Tibial nerve (tissue), 4 donors: ENCODE measurements at regions not wholly inside any gene's neighbourhood (a gene's known extent, or its start where the extent isn't known, plus 50 kb on each side); places are given as distances from the start of the nearest gene placed in this dataset.

Experiments used
- DNase-seq, 2 donors: peaks; one replicate each; pipeline ENCODE4 v3.0.0-alpha.2; 2019; ENCODE audit warnings: low spot score in 2 of 2
- H3K27ac ChIP-seq, 4 donors: fragments of 200-600 bp; sonication (generic) in 3 of 4; one replicate each; pipeline ENCODE4 v1.5.1; 2017 to 2019; ENCODE audit warnings: mild to moderate bottlenecking in 1 of 4
- H3K27me3 ChIP-seq, 2 donors: fragments of 200-600 bp; sonication (generic) in 1 of 2; one replicate each; pipeline versions ENCODE4 v1.5.1 to v1.6.0; 2017 to 2019
- H3K36me3 ChIP-seq, 3 donors: fragments of 200-600 bp; sonication (generic); one replicate each; pipeline ENCODE4 v1.5.1; 2018 to 2019
- H3K4me1 ChIP-seq, 4 donors: fragments of 200-600 bp; sonication (generic) in 3 of 4; one replicate each; pipeline ENCODE4 v1.5.1; 2017 to 2019
- H3K4me3 ChIP-seq, 4 donors: fragments of 200-600 bp; sonication (generic) in 3 of 4; one replicate each; pipeline ENCODE4 v1.5.1; 2017 to 2019; ENCODE audit warnings: mild to moderate bottlenecking in 1 of 4, moderate library complexity in 1 of 4
- H3K9me3 ChIP-seq, 4 donors: fragments of 200-600 bp; sonication (generic) in 3 of 4; one replicate each; pipeline ENCODE4 v1.5.1; 2017 to 2019
- CTCF ChIP-seq, 5 experiments: fragments of 200-600 bp in 3 of 5; fragments of 450-650 bp in 2 of 5; sonication (generic) in 3 of 5; IDR thresholded peaks; one replicate each; pipeline ENCODE4 v1.5.1; 2016 to 2019; ENCODE audit warnings: antibody characterized with exemption in 5 of 5, mild to moderate bottlenecking in 3 of 5, moderate library complexity in 2 of 5
- EP300 ChIP-seq, 2 donors: sonication (generic); formaldehyde crosslinking; IDR thresholded peaks; one replicate each; pipeline ENCODE4 v1.6.1; 2017; ENCODE audit warnings: antibody characterized with exemption in 2 of 2, mild to moderate bottlenecking in 1 of 2
- POLR2A ChIP-seq, 2 donors: fragments of 450-650 bp; IDR thresholded peaks; one replicate each; pipeline ENCODE4 v1.6.1; 2017; ENCODE audit warnings: antibody characterized with exemption in 2 of 2, mild to moderate bottlenecking in 2 of 2, moderate library complexity in 2 of 2
- WGBS, 2 donors: methylation state at CpG; one replicate each; pipeline ENCODE4 v1.1.5; 2018; 5-methylcytosine and 5-hydroxymethylcytosine counted together

GRCh38 chr2:144084114-144084661 lies 435.7 kb downstream of the ZEB2 start:
- H3K4me3 ChIP-seq: no peak overlapping the region
- no peak for DNase-seq
- peaks cover 0 to 3% (median 0%) of the 10 kb centered on the region in 4 donors for H3K9me3 ChIP-seq
- TF ChIP-seq POLR2A (IDR thresholded peaks at IDR 0.05) (no peak), EP300 (IDR thresholded peaks at IDR 0.05) (no peak), CTCF (IDR thresholded peaks at IDR 0.05) (no peak)
- H3K4me1 ChIP-seq: peaks cover 0 to 16% (median 0%) of the 10 kb centered on the region in 4 donors
- H3K27ac ChIP-seq: peak overlapping the region in 1 of 4 donors; percentile 11
- H3K36me3 ChIP-seq: no peaks in the 10 kb centered on the region
- WGBS, 2 donors: 78 to 79% methylated on average over 2 of the region's 2 CpGs
- H3K27me3 ChIP-seq: no peaks in the 10 kb centered on the region

GRCh38 chr2:144083211-144083610 lies 436.7 kb downstream of the ZEB2 start:
- no peak for DNase-seq
- no peaks in the 10 kb centered on the region for H3K27me3 ChIP-seq
- 80 to 96% methylated on average over 1 of the region's 1 CpG for WGBS, 2 donors
- no peak for TF ChIP-seq POLR2A (IDR thresholded peaks at IDR 0.05)
- no peak for TF ChIP-seq EP300 (IDR thresholded peaks at IDR 0.05)
- no peak for TF ChIP-seq CTCF (IDR thresholded peaks at IDR 0.05)
- H3K27ac ChIP-seq: peak overlapping the region in 1 of 4 donors; percentile 25
- H3K4me1 ChIP-seq: peaks cover 0 to 25% (median 4%) of the 10 kb centered on the region in 4 donors
- H3K4me3 ChIP-seq: no peak overlapping the region
- H3K36me3 ChIP-seq: no peaks in the 10 kb centered on the region
- H3K9me3 ChIP-seq: no peaks in the 10 kb centered on the region

- TF ChIP-seq EP300 (IDR thresholded peaks at IDR 0.05): no peak
- TF ChIP-seq POLR2A (IDR thresholded peaks at IDR 0.05): no peak
- no peak for TF ChIP-seq CTCF (IDR thresholded peaks at IDR 0.05)
- no peak for DNase-seq
- Histone ChIP-seq H3K9me3 (no peaks in the 10 kb centered on the region), H3K27ac (no peak overlapping the region), H3K4me3 (no peak overlapping the region), H3K27me3 (no peaks in the 10 kb centered on the region), H3K36me3 (no peaks in the 10 kb centered on the region), H3K4me1 (peaks cover 0 to 29% (median 4%) of the 10 kb centered on the region in 4 donors)
- 97% methylated on average over 3 of the region's 3 CpGs for WGBS, 2 donors
Measured at GRCh38 chr2:144082777-144083176, 437.1 kb downstream of the ZEB2 start.

- Histone ChIP-seq H3K27ac (no peak overlapping the region), H3K4me3 (no peak overlapping the region), H3K9me3 (no peaks in the 10 kb centered on the region), H3K27me3 (no peaks in the 10 kb centered on the region), H3K4me1 (peaks cover 0 to 32% (median 4%) of the 10 kb centered on the region in 4 donors), H3K36me3 (no peaks in the 10 kb centered on the region)
- no peak for DNase-seq
- TF ChIP-seq CTCF (IDR thresholded peaks at IDR 0.05) (no peak), EP300 (IDR thresholded peaks at IDR 0.05) (no peak), POLR2A (IDR thresholded peaks at IDR 0.05) (no peak)
Measured at GRCh38 chr2:144082327-144082726, 437.6 kb downstream of the ZEB2 start.

- Histone ChIP-seq H3K9me3 (no peaks in the 10 kb centered on the region), H3K27ac (no peak overlapping the region), H3K4me1 (peaks cover 0 to 35% (median 4%) of the 10 kb centered on the region in 4 donors), H3K27me3 (no peaks in the 10 kb centered on the region), H3K4me3 (no peak overlapping the region), H3K36me3 (no peaks in the 10 kb centered on the region)
- no peak for DNase-seq
- WGBS, 2 donors: 66 to 76% methylated on average over 2 of the region's 2 CpGs
- no peak for TF ChIP-seq CTCF (IDR thresholded peaks at IDR 0.05)
- TF ChIP-seq EP300 (IDR thresholded peaks at IDR 0.05): no peak
- TF ChIP-seq POLR2A (IDR thresholded peaks at IDR 0.05): no peak
Measured at GRCh38 chr2:144081272-144081671, 438.6 kb downstream of the ZEB2 start.
